K562 (cell line): ENCODE measurements at regions not wholly inside any gene's neighbourhood (a gene's known extent, or its start where the extent isn't known, plus 50 kb on each side); places are given as distances from the start of the nearest gene placed in this dataset.

Experiments
- CEBPZ ChIP-seq: fragments of 150-350 bp; IDR thresholded peaks from 2 replicates; pipeline ENCODE4 v1.6.1; 2014; ENCODE audit warnings: low read depth, mild to moderate bottlenecking, low read length, borderline replicate concordance
- CREBBP ChIP-seq: IDR thresholded peaks from one replicate; pipeline ENCODE4 v1.6.1; 2012; ENCODE audit warnings: low read depth, mild to moderate bottlenecking, control low read depth, inconsistent platforms, low read length
- ELK3 ChIP-seq: fragments of 450-650 bp; formaldehyde crosslinking; IDR thresholded peaks from 2 replicates; pipeline ENCODE4 v1.4.0; 2020; ENCODE audit warnings: mild to moderate bottlenecking
- FOSL1 ChIP-seq: fragments of 200-800 bp; sonication (Bioruptor generic); conservative IDR thresholded peaks from 2 replicates; pipeline ENCODE4 v1.6.1; 2016; ENCODE audit warnings: missing genetic modification characterization, missing compliant biosample characterization
- MYBL2 ChIP-seq, 2 experiments: fragments of 450-650 bp in 1 of 2; sonication (generic) in 1 of 2; formaldehyde crosslinking in 1 of 2; IDR thresholded peaks; 2 replicates each; pipeline versions ENCODE4 v1.6.1 to v1.8.1; 2017 to 2022; ENCODE audit warnings: borderline replicate concordance in 1 of 2, inconsistent platforms in 1 of 2, low read depth in 1 of 2, mild to moderate bottlenecking in 1 of 2, missing genetic modification reagents in 1 of 2, moderate library complexity in 1 of 2
- NCOA6 ChIP-seq: fragments of 450-650 bp; IDR thresholded peaks from 2 replicates; pipeline ENCODE4 v1.6.1; 2017; ENCODE audit warnings: mild to moderate bottlenecking
- NFYB ChIP-seq: IDR thresholded peaks from 2 replicates; pipeline ENCODE4 v1.6.1; 2011; ENCODE audit warnings: mild to moderate bottlenecking, moderate library complexity; ENCODE audit not compliant: insufficient read length; ENCODE audit errors: extremely low read depth
- PHF20 ChIP-seq: fragments of 450-650 bp; IDR thresholded peaks from 2 replicates; pipeline ENCODE4 v1.6.1; 2018; ENCODE audit not compliant: partially characterized antibody
- SUPT5H ChIP-seq: fragments of 450-650 bp; IDR thresholded peaks from 2 replicates; pipeline ENCODE4 v1.6.1; 2016
- XRCC4 ChIP-seq: IDR thresholded peaks from one replicate; pipeline ENCODE4 v1.6.1; 2011; ENCODE audit not compliant: insufficient read depth, insufficient read length; ENCODE audit errors: extremely low read depth
- ZFP36 ChIP-seq: fragments of 150-350 bp; IDR thresholded peaks from 2 replicates; pipeline ENCODE4 v1.6.1; 2018; ENCODE audit warnings: low read length, low read depth; ENCODE audit not compliant: partially characterized antibody
- ZNF212 ChIP-seq: fragments of 450-650 bp; formaldehyde crosslinking; IDR thresholded peaks from 2 replicates; pipeline ENCODE4 v1.4.0; 2020; ENCODE audit warnings: mild to moderate bottlenecking
- ZNF444 ChIP-seq: fragments of 250-450 bp; sonication (Bioruptor Pico); IDR thresholded peaks from 2 replicates; pipeline ENCODE4 v1.4.0; 2020; ENCODE audit warnings: mild to moderate bottlenecking, moderate library complexity
- ZNF592 ChIP-seq: fragments of 450-650 bp; IDR thresholded peaks from 2 replicates; pipeline ENCODE4 v1.6.1; 2017; ENCODE audit warnings: antibody characterized with exemption, mild to moderate bottlenecking

GRCh38 chr1:29801003-29801402 lies 564.7 kb downstream of the PTPRU start (continued):
- TF ChIP-seq ZNF212 (CRISPR knock-in tag), result no peak
- TF ChIP-seq MYBL2 (IDR thresholded peaks at IDR 0.05; ENCODE audit: low read depth), result no peak
- TF ChIP-seq MYBL2 (CRISPR knock-in tag; IDR thresholded peaks at IDR 0.05; ENCODE audit: borderline replicate concordance), result no peak
- no peak for TF ChIP-seq CREBBP
- TF ChIP-seq NFYB, result no peak
- TF ChIP-seq NCOA6, result no peak
- no peak for TF ChIP-seq ZNF592
- TF ChIP-seq SUPT5H, result no peak
- TF ChIP-seq CEBPZ, result no peak
- peak; percentile 82 for TF ChIP-seq ZFP36
- TF ChIP-seq PHF20, result no peak
- TF ChIP-seq XRCC4, result no peak
- no peak for TF ChIP-seq FOSL1
- TF ChIP-seq ELK3 (CRISPR knock-in tag), result no peak
- TF ChIP-seq ZNF444 (CRISPR knock-in tag), result no peak
